Endothelial cell (in vitro differentiated cells): ENCODE measurements at regions not wholly inside any gene's neighbourhood (a gene's known extent, or its start where the extent isn't known, plus 50 kb on each side); places are given as distances from the start of the nearest gene placed in this dataset.

Experiments used
- DNase-seq: peaks from one replicate; pipeline ENCODE4 v3.0.0; 2021; ENCODE audit warnings: low spot score
- H3K27ac Mint-ChIP-seq: one replicate; pipeline ENCODE4 v1.8.0; 2021; ENCODE audit warnings: mixed read lengths, inconsistent platforms; ENCODE audit not compliant: unreplicated experiment
- H3K27me3 Mint-ChIP-seq: one replicate; pipeline ENCODE4 v1.8.0; 2021; ENCODE audit warnings: mild to moderate bottlenecking, moderate library complexity, mixed read lengths, inconsistent platforms; ENCODE audit not compliant: unreplicated experiment
- H3K36me3 Mint-ChIP-seq: one replicate; pipeline ENCODE4 v1.8.0; 2021; ENCODE audit warnings: mild to moderate bottlenecking, low read depth, mixed read lengths, inconsistent platforms; ENCODE audit not compliant: unreplicated experiment
- H3K4me1 Mint-ChIP-seq: one replicate; pipeline ENCODE4 v1.8.0; 2021; ENCODE audit warnings: mild to moderate bottlenecking, mixed read lengths, inconsistent platforms; ENCODE audit not compliant: unreplicated experiment
- H3K4me3 Mint-ChIP-seq: one replicate; pipeline ENCODE4 v1.8.0; 2021; ENCODE audit warnings: mild to moderate bottlenecking, mixed read lengths, inconsistent platforms; ENCODE audit not compliant: unreplicated experiment
- H3K9me3 Mint-ChIP-seq: one replicate; pipeline ENCODE4 v1.8.0; 2021; ENCODE audit warnings: mixed read lengths, inconsistent platforms; ENCODE audit not compliant: unreplicated experiment
- TF ChIP-seq, protein P1 (sequence below): fragments of 200-600 bp; sonication (generic); IDR thresholded peaks from one replicate; pipeline ENCODE4 v1.5.0; 2021; ENCODE audit warnings: antibody characterized with exemption; ENCODE audit not compliant: unreplicated experiment

DNA sequence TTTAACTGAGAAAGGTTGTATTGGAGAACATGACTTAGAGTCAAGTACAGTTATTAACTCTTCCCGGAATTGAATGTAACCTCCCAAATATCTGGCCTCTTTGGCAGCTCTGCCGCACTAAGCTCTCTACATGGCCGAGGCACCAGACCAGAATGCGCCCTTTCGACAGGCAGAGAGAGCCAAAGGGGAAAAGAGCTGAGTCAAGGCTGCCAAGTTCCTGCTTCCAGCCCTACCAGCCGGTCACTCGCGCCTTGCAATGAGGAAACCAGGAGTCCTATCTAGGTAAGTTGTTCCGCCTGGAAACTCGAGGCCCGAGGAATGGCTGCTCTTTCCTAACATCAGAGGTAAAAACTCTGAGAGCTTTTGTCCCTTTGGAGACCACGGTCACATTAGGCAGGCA, 172.2 kb downstream of the BRMS1L start:
- no peak overlapping the region for H3K27ac Mint-ChIP-seq
- DNase-seq = no peak
- no peaks in the 10 kb centered on the region for H3K27me3 Mint-ChIP-seq
- TF ChIP-seq, protein P1, sequence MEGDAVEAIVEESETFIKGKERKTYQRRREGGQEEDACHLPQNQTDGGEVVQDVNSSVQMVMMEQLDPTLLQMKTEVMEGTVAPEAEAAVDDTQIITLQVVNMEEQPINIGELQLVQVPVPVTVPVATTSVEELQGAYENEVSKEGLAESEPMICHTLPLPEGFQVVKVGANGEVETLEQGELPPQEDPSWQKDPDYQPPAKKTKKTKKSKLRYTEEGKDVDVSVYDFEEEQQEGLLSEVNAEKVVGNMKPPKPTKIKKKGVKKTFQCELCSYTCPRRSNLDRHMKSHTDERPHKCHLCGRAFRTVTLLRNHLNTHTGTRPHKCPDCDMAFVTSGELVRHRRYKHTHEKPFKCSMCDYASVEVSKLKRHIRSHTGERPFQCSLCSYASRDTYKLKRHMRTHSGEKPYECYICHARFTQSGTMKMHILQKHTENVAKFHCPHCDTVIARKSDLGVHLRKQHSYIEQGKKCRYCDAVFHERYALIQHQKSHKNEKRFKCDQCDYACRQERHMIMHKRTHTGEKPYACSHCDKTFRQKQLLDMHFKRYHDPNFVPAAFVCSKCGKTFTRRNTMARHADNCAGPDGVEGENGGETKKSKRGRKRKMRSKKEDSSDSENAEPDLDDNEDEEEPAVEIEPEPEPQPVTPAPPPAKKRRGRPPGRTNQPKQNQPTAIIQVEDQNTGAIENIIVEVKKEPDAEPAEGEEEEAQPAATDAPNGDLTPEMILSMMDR = no peak
- H3K4me1 Mint-ChIP-seq = no peaks in the 10 kb centered on the region
- no peaks in the 10 kb centered on the region for H3K36me3 Mint-ChIP-seq
- H3K9me3 Mint-ChIP-seq = no peaks in the 10 kb centered on the region
- no peak overlapping the region for H3K4me3 Mint-ChIP-seq

DNA sequence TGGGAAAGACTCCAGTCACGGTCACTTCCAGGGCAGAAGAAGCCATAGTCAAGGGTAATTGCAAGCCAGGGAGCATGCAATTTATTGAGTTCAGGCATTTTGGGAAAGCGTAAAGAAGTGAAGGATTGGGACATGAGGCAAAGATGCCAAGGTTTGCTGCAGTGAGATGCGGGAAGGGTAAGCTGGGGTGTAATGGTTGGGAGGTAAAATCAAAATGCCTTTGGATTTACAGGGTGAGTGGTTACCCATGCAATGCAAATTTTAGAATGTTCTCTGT, 167.5 kb downstream of the BRMS1L start:
- no peaks in the 10 kb centered on the region for H3K36me3 Mint-ChIP-seq
- no peak for DNase-seq
- H3K9me3 Mint-ChIP-seq = no peaks in the 10 kb centered on the region
- H3K4me1 Mint-ChIP-seq = peaks cover 8% of the 10 kb centered on the region
- H3K27me3 Mint-ChIP-seq = no peaks in the 10 kb centered on the region
- H3K4me3 Mint-ChIP-seq = no peak overlapping the region
- TF ChIP-seq, protein P1 = no peak
- H3K27ac Mint-ChIP-seq = no peak overlapping the region

DNA sequence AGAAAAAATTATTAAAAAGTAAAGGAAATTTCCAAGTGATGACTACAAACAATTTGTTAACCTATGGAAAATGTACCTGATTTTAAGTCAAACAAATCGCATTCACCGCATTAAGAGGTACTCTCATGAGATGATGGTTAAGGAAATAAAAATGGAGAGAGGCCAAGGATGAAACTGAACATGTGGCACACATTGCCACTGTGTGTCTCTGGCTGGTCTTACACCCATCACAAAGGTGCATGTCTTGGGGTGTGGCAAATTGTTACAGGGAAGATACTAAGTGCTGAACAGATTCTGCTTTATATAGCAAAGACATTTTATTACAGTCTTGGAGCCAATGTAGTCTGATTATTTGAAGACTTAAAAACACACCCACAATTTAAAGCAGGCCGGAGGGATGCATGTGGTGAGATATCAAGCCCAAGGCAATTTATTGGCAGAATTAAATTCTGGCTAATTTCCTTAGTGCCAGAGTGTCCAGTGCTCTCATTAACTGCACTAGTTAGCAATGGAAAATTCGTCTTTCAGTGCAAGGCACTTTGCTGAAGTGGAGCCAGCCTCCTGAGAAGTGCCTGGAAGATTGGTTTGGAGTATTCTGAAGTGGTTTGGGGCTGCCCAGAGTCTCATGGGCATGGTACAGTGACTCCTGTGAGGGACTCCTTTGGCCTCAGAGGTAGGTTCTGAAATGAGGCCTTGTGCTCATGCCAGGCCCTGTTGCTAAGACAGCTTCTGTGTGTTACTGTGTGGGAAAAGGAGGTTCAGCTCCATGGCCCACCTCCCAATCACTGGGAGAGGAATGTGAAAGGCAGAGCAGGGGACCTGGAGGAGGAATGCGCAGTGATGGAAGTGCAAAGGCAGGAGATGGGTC, 166.9 kb downstream of the BRMS1L start:
- DNase-seq = no peak
- Mint-ChIP-seq H3K4me3 (no peak overlapping the region), H3K36me3 (no peaks in the 10 kb centered on the region), H3K9me3 (no peaks in the 10 kb centered on the region), H3K4me1 (peaks cover 8% of the 10 kb centered on the region), H3K27ac (no peak overlapping the region), H3K27me3 (no peaks in the 10 kb centered on the region)
- TF ChIP-seq, protein P1 = no peak

DNA sequence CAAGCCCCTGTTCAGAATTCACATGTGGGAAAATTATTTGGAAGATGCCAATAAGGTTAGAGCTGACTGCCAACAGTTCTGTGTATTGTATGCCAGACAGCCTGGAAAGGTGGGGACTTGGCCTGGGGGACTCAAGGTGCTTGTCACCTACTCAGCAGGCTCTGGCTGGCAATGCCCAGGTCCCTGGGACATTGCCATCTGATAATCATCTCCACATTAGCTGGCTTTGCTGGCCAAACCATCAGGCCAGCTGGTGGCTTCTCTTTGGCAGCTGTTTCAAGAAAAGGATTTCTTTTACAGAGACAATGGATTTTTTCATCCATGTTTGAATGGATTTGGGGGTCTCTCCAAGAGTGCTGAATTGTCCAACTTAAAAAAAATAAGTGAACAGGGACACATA, 165.2 kb downstream of the BRMS1L start:
- no peak for DNase-seq
- Mint-ChIP-seq H3K36me3 (no peaks in the 10 kb centered on the region), H3K27ac (no peak overlapping the region), H3K4me1 (peaks cover 8% of the 10 kb centered on the region), H3K9me3 (no peaks in the 10 kb centered on the region), H3K27me3 (peaks cover 3% of the 10 kb centered on the region), H3K4me3 (no peak overlapping the region)
- TF ChIP-seq, protein P1 = no peak

DNA sequence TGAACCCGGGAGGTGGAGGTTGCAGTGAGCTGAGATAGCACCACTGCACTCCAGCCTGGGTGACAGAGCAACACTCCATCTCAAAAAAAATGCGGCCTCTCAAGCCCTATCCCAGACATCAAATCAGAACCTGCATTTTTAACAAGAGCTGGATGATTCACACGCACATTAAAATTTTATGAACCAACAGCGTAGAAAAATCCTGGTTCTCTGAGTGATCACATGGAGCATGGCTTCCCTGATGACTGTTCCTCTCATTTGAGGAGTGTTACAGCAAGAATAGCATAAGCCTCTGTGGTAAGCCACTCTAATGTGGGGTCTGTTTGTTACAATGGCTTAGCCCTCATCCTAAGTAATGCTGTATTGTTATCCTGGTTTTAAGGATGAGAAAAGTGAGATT, 163.6 kb downstream of the BRMS1L start:
- H3K4me1 Mint-ChIP-seq = peaks cover 8% of the 10 kb centered on the region

More for the DNA sequence above, 163.6 kb downstream of the BRMS1L start:
- Mint-ChIP-seq H3K27me3 (peaks cover 3% of the 10 kb centered on the region), H3K36me3 (no peaks in the 10 kb centered on the region), H3K27ac (no peak overlapping the region), H3K4me3 (no peak overlapping the region), H3K9me3 (no peaks in the 10 kb centered on the region)
- no peak for DNase-seq
- TF ChIP-seq, protein P1 = no peak
